Liver (tissue), 8 donors: ENCODE measurements at regions not wholly inside any gene's neighbourhood (a gene's known extent, or its start where the extent isn't known, plus 50 kb on each side); places are given as distances from the start of the nearest gene placed in this dataset.

Experiments used
- DNase-seq: peaks from one replicate; pipeline ENCODE4 v3.0.0-alpha.2; 2017; ENCODE audit warnings: low spot score
- H3K27ac ChIP-seq, 2 donors: one replicate each; pipeline ENCODE4 v1.7.0; 2013; ENCODE audit warnings: inconsistent platforms in 2 of 2, low read length in 2 of 2, control low read depth in 1 of 2, low read depth in 1 of 2, mild to moderate bottlenecking in 1 of 2
- H3K27me3 ChIP-seq, 4 donors: one replicate each; pipeline versions ENCODE4 v1.6.1 to v1.7.0; 2013; ENCODE audit warnings: low read length in 3 of 4, inconsistent platforms in 1 of 4, mild to moderate bottlenecking in 1 of 4, moderate library complexity in 1 of 4; ENCODE audit not compliant: control insufficient read depth in 4 of 4, insufficient read depth in 4 of 4
- H3K36me3 ChIP-seq, 4 donors: one replicate each; pipeline versions ENCODE4 v1.6.1 to v1.7.0; 2013; ENCODE audit warnings: low read length in 3 of 4, mild to moderate bottlenecking in 3 of 4, low read depth in 1 of 4, moderate library complexity in 1 of 4; ENCODE audit not compliant: control insufficient read depth in 4 of 4, insufficient read depth in 3 of 4
- H3K4me1 ChIP-seq, 4 donors: one replicate each; pipeline versions ENCODE4 v1.6.1 to v1.7.0; 2013; ENCODE audit warnings: low read length in 3 of 4, mild to moderate bottlenecking in 3 of 4, moderate library complexity in 1 of 4; ENCODE audit not compliant: control insufficient read depth in 4 of 4, insufficient read depth in 4 of 4
- H3K4me3 ChIP-seq, 3 donors: one replicate each; pipeline versions ENCODE4 v1.6.1 to v1.7.0; 2013; ENCODE audit warnings: low read length in 3 of 3, control low read depth in 1 of 3, low read depth in 1 of 3, mild to moderate bottlenecking in 1 of 3
- H3K9ac ChIP-seq, 2 donors: one replicate each; pipeline ENCODE4 v1.7.0; 2013; ENCODE audit warnings: low read length in 2 of 2, mild to moderate bottlenecking in 2 of 2, moderate library complexity in 2 of 2, control low read depth in 1 of 2, low read depth in 1 of 2
- H3K9me3 ChIP-seq, 4 donors: one replicate each; pipeline versions ENCODE4 v1.6.1 to v1.7.0; 2013; ENCODE audit warnings: low read length in 3 of 4; ENCODE audit not compliant: control insufficient read depth in 4 of 4
- EGR1 ChIP-seq, 2 donors: IDR thresholded peaks; 2 replicates each; pipeline ENCODE4 v1.6.1; 2016 to 2018; ENCODE audit warnings: antibody characterized with exemption in 2 of 2, low read depth in 2 of 2
- FOXA1 ChIP-seq: IDR thresholded peaks from 2 replicates; pipeline ENCODE4 v1.6.1; 2016; ENCODE audit warnings: antibody characterized with exemption
- FOXA2 ChIP-seq: IDR thresholded peaks from 2 replicates; pipeline ENCODE4 v1.6.1; 2016; ENCODE audit warnings: antibody characterized with exemption
- GABPA ChIP-seq, 2 donors: IDR thresholded peaks in 1 of 2; conservative IDR thresholded peaks in 1 of 2; 2 replicates each; pipeline ENCODE4 v1.6.1; 2016; ENCODE audit warnings: antibody characterized with exemption in 2 of 2, mild to moderate bottlenecking in 1 of 2, moderate library complexity in 1 of 2
- HNF4G ChIP-seq: IDR thresholded peaks from 2 replicates; pipeline ENCODE4 v1.6.1; 2016; ENCODE audit warnings: antibody characterized with exemption
- JUND ChIP-seq, 2 donors: IDR thresholded peaks; 2 replicates each; pipeline ENCODE4 v1.6.1; 2016; ENCODE audit warnings: antibody characterized with exemption in 2 of 2
- NR2F2 ChIP-seq: IDR thresholded peaks from 2 replicates; pipeline ENCODE4 v1.6.1; 2016; ENCODE audit warnings: antibody characterized with exemption
- RAD21 ChIP-seq, 2 donors: IDR thresholded peaks; 2 replicates each; pipeline ENCODE4 v1.6.1; 2016; ENCODE audit warnings: antibody characterized with exemption in 2 of 2, mild to moderate bottlenecking in 2 of 2
- RXRA ChIP-seq, 2 donors: IDR thresholded peaks; 2 replicates each; pipeline ENCODE4 v1.6.1; 2017 to 2018; ENCODE audit warnings: antibody characterized with exemption in 2 of 2, mild to moderate bottlenecking in 1 of 2
- SP1 ChIP-seq: IDR thresholded peaks from 2 replicates; pipeline ENCODE4 v1.6.1; 2018; ENCODE audit warnings: antibody characterized with exemption, mild to moderate bottlenecking
- TAF1 ChIP-seq: conservative IDR thresholded peaks from 2 replicates; pipeline ENCODE4 v1.6.1; 2016; ENCODE audit warnings: antibody characterized with exemption, mild to moderate bottlenecking
- YY1 ChIP-seq: IDR thresholded peaks from 2 replicates; pipeline ENCODE4 v1.6.1; 2016; ENCODE audit warnings: antibody characterized with exemption, mild to moderate bottlenecking
- WGBS: extraction: QIAGEN DNeasy Blood & Tissue Kit; methylation state at CpG from one replicate; pipeline ENCODE4 v1.1.7; 2013; 5-methylcytosine and 5-hydroxymethylcytosine counted together
- TF ChIP-seq, protein P1 (sequence below): IDR thresholded peaks from 2 replicates; pipeline ENCODE4 v1.6.1; 2016; ENCODE audit warnings: antibody characterized with exemption
- TF ChIP-seq, protein P2 (sequence below): IDR thresholded peaks from 2 replicates; pipeline ENCODE4 v1.6.1; 2016; ENCODE audit warnings: antibody characterized with exemption
- TF ChIP-seq, protein P3 (sequence below): IDR thresholded peaks from 2 replicates; pipeline ENCODE4 v1.6.1; 2016; ENCODE audit warnings: antibody characterized with exemption, mild to moderate bottlenecking
- TF ChIP-seq, protein P4 (sequence below): fragments of 150-350 bp; IDR thresholded peaks from 2 replicates; pipeline ENCODE4 v1.5.1; 2017; ENCODE audit warnings: improper control_type of control experiment, low read depth, low read length; ENCODE audit not compliant: missing input control
- donor health status: healthy.
- donor health status: healthy.
- donor health status: healthy.
- donor health status: healthy.
- donor health status: healthy.

DNA sequence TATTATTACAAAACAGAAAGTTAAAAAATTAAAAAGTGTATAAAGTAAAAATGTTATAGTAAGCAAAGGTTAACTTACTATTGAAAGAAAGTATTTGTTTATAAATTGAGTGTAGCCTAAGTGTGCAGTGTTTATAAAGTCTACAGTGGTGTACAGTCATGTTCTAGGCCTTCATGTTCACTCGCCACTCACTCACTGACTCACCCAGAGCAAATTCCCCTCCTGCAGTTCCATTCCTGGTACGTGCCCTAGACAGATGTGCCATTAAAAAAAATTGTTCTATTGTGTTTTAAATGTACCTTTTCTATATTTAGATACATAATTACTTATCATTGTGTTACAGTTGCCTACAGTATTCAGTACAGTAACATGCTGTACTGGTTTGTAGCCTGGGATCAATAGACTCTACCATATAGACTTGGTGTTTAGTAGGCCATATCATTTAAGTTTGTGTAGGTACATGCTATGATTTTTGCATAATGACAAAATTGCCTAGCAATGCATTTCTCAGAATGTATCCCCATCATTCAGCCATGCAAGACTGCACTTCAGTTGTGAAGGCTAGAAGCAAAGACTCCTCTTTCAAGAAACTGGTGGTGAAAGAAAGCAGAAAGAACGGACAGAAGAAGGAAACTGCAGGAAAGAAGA is 100.6 kb downstream of the DACT1 start:
- Histone ChIP-seq H3K36me3 (no peaks in the 10 kb centered on the region), H3K9ac (no peak overlapping the region), H3K27me3 (peaks cover 0 to 3% (median 0%) of the 10 kb centered on the region in 4 donors), H3K9me3 (no peaks in the 10 kb centered on the region), H3K27ac (no peak overlapping the region), H3K4me3 (no peak overlapping the region), H3K4me1 (no peaks in the 10 kb centered on the region)
- TF ChIP-seq TAF1, result no peak
- no peak for TF ChIP-seq YY1
- no peak for TF ChIP-seq NR2F2
- no peak for TF ChIP-seq FOXA1
- TF ChIP-seq, protein P1, sequence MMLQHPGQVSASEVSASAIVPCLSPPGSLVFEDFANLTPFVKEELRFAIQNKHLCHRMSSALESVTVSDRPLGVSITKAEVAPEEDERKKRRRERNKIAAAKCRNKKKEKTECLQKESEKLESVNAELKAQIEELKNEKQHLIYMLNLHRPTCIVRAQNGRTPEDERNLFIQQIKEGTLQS, result no peak
- no peak for TF ChIP-seq RXRA (IDR thresholded peaks at IDR 0.05)
- TF ChIP-seq JUND (IDR thresholded peaks at IDR 0.05), result no peak
- TF ChIP-seq RAD21 (IDR thresholded peaks at IDR 0.05), result no peak
- TF ChIP-seq, protein P2, sequence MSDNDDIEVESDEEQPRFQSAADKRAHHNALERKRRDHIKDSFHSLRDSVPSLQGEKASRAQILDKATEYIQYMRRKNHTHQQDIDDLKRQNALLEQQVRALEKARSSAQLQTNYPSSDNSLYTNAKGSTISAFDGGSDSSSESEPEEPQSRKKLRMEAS, result no peak
- no peak for TF ChIP-seq FOXA2
- no peak for TF ChIP-seq EGR1 (IDR thresholded peaks at IDR 0.05; ENCODE audit: low read depth in 2 of 2)
- TF ChIP-seq, protein P3, sequence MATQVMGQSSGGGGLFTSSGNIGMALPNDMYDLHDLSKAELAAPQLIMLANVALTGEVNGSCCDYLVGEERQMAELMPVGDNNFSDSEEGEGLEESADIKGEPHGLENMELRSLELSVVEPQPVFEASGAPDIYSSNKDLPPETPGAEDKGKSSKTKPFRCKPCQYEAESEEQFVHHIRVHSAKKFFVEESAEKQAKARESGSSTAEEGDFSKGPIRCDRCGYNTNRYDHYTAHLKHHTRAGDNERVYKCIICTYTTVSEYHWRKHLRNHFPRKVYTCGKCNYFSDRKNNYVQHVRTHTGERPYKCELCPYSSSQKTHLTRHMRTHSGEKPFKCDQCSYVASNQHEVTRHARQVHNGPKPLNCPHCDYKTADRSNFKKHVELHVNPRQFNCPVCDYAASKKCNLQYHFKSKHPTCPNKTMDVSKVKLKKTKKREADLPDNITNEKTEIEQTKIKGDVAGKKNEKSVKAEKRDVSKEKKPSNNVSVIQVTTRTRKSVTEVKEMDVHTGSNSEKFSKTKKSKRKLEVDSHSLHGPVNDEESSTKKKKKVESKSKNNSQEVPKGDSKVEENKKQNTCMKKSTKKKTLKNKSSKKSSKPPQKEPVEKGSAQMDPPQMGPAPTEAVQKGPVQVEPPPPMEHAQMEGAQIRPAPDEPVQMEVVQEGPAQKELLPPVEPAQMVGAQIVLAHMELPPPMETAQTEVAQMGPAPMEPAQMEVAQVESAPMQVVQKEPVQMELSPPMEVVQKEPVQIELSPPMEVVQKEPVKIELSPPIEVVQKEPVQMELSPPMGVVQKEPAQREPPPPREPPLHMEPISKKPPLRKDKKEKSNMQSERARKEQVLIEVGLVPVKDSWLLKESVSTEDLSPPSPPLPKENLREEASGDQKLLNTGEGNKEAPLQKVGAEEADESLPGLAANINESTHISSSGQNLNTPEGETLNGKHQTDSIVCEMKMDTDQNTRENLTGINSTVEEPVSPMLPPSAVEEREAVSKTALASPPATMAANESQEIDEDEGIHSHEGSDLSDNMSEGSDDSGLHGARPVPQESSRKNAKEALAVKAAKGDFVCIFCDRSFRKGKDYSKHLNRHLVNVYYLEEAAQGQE, result no peak
- TF ChIP-seq HNF4G, result no peak
- TF ChIP-seq SP1, result no peak
- TF ChIP-seq GABPA (IDR thresholded peaks at IDR 0.05 in 1 of 2, conservative IDR thresholded peaks at IDR 0.05 in 1 of 2), result no peak
- TF ChIP-seq, protein P4, sequence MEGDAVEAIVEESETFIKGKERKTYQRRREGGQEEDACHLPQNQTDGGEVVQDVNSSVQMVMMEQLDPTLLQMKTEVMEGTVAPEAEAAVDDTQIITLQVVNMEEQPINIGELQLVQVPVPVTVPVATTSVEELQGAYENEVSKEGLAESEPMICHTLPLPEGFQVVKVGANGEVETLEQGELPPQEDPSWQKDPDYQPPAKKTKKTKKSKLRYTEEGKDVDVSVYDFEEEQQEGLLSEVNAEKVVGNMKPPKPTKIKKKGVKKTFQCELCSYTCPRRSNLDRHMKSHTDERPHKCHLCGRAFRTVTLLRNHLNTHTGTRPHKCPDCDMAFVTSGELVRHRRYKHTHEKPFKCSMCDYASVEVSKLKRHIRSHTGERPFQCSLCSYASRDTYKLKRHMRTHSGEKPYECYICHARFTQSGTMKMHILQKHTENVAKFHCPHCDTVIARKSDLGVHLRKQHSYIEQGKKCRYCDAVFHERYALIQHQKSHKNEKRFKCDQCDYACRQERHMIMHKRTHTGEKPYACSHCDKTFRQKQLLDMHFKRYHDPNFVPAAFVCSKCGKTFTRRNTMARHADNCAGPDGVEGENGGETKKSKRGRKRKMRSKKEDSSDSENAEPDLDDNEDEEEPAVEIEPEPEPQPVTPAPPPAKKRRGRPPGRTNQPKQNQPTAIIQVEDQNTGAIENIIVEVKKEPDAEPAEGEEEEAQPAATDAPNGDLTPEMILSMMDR, result no peak
- 69% methylated on average over 3 of the region's 3 CpGs for WGBS
- DNase-seq, result no peak

DNA sequence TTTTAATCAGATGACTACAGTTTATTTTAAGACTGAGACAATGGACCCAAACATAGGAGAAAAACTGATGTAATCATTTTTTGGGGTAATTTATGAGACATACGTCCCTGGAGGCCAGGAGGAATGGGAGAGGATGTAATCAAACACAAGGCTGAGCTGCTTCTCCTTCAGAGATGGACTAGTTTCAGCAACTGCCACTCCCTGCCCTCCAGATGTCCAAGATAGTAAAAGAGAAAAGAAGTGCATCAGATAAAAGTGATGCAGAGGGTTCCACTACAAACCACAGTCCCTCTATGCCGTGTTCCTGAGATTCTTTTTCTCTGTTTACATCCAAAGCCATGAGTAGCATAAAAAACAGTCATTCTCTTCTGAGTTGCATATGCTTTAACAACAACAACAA is 101.1 kb downstream of the DACT1 start:
- H3K9me3 ChIP-seq, result no peaks in the 10 kb centered on the region
- no peaks in the 10 kb centered on the region for H3K4me1 ChIP-seq
- H3K27me3 ChIP-seq, result peaks cover 0 to 3% (median 0%) of the 10 kb centered on the region in 4 donors
- WGBS, result 88% methylated on average over 2 of the region's 2 CpGs
- no peak overlapping the region for H3K9ac ChIP-seq
- H3K36me3 ChIP-seq, result no peaks in the 10 kb centered on the region
- H3K4me3 ChIP-seq, result no peak overlapping the region
- no peak for DNase-seq
- no peak overlapping the region for H3K27ac ChIP-seq
- TF ChIP-seq, protein P4, result no peak
- TF ChIP-seq HNF4G, result no peak
